Loucy (cell line): ENCODE measurements at regions not wholly inside any gene's neighbourhood (a gene's known extent, or its start where the extent isn't known, plus 50 kb on each side); places are given as distances from the start of the nearest gene placed in this dataset.

Source experiments
- H2AFZ ChIP-seq: fragments of 200-600 bp; sonication (generic); 2 replicates; pipeline ENCODE4 v1.6.0; 2016; ENCODE audit warnings: antibody characterized with exemption, mild to moderate bottlenecking, low read length, moderate library complexity
- H3F3A ChIP-seq: fragments of 200-600 bp; 2 replicates; pipeline ENCODE4 v1.6.0; 2016; ENCODE audit warnings: antibody characterized with exemption, low read depth, mild to moderate bottlenecking
- H3K27me3 ChIP-seq: fragments of 200-600 bp; sonication (generic); 2 replicates; pipeline ENCODE4 v1.6.1; 2014; ENCODE audit warnings: low read length, mild to moderate bottlenecking; ENCODE audit not compliant: insufficient read depth, poor library complexity, severe bottlenecking
- H3K36me3 ChIP-seq: fragments of 200-600 bp; sonication (generic); 2 replicates; pipeline ENCODE4 v1.6.1; 2016; ENCODE audit warnings: low read length; ENCODE audit not compliant: insufficient read depth
- H3K4me1 ChIP-seq: fragments of 200-600 bp; sonication (generic); 2 replicates; pipeline ENCODE4 v1.5.1; 2014; ENCODE audit warnings: low read length, mild to moderate bottlenecking; ENCODE audit not compliant: insufficient read depth, poor library complexity, severe bottlenecking
- H3K4me2 ChIP-seq: fragments of 200-600 bp; sonication (generic); 2 replicates; pipeline ENCODE4 v1.6.0; 2014; ENCODE audit warnings: antibody characterized with exemption, low read length, low read depth, mild to moderate bottlenecking; ENCODE audit not compliant: poor library complexity, severe bottlenecking
- H3K4me3 ChIP-seq: fragments of 200-600 bp; sonication (generic); 2 replicates; pipeline ENCODE4 v1.5.1; 2014; ENCODE audit warnings: low read length, mild to moderate bottlenecking, mixed read lengths; ENCODE audit not compliant: poor library complexity, severe bottlenecking
- H3K79me2 ChIP-seq: fragments of 200-600 bp; sonication (generic); 2 replicates; pipeline ENCODE4 v1.6.1; 2014; ENCODE audit warnings: low read length; ENCODE audit not compliant: insufficient read depth
- H3K9ac ChIP-seq: fragments of 200-600 bp; sonication (generic); 2 replicates; pipeline ENCODE4 v1.6.0; 2014; ENCODE audit warnings: mild to moderate bottlenecking, low read depth, low read length, moderate library complexity; ENCODE audit not compliant: poor library complexity, severe bottlenecking
- H3K9me2 ChIP-seq: fragments of 200-600 bp; sonication (generic); replicated peaks from 2 replicates; pipeline ENCODE4 v1.6.1; 2016; ENCODE audit warnings: low read depth, low read length, mixed read lengths
- H3K9me3 ChIP-seq: fragments of 200-600 bp; sonication (generic); 2 replicates; pipeline ENCODE4 v1.6.1; 2014; ENCODE audit warnings: mild to moderate bottlenecking, antibody characterized with exemption, low read length, low read depth; ENCODE audit not compliant: insufficient read depth
- H4K20me1 ChIP-seq: fragments of 200-600 bp; sonication (generic); 2 replicates; pipeline ENCODE4 v1.6.0; 2014; ENCODE audit warnings: antibody characterized with exemption, low read length, mild to moderate bottlenecking; ENCODE audit not compliant: insufficient read depth, poor library complexity, severe bottlenecking
- EZH2phosphoT487 ChIP-seq: fragments of 200-600 bp; IDR thresholded peaks from 2 replicates; pipeline ENCODE4 v1.6.1; 2018; ENCODE audit warnings: antibody characterized with exemption, mild to moderate bottlenecking, moderate library complexity, borderline replicate concordance
- TF ChIP-seq, protein P1 (sequence below): fragments of 200-600 bp; sonication (generic); conservative IDR thresholded peaks from 2 replicates; pipeline ENCODE4 v1.5.1; 2014; ENCODE audit warnings: mild to moderate bottlenecking, antibody characterized with exemption, low read length

DNA sequence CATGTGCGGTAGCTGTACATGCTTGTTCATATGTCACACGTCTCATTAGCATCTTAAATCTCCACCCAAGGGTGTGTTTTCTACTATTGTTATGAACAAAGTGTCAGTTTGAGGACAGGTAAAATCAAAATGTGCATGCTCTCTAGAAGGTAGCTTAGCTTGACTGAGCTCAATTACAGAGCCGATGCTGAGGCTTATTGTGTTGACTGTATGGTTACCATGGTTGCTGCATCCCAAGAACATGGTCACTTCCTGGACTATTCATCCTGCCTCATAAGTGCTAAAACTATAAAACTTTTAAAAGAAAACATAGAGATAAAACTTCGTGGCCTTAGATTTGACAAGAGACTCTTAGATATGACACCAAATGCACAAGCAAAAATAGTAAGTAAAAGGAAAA is 426.1 kb upstream of the CTNND2 start:
- no peaks in the 10 kb centered on the region for H4K20me1 ChIP-seq
- no peaks in the 10 kb centered on the region for H3K27me3 ChIP-seq
- H3K4me1 ChIP-seq, result no peaks in the 10 kb centered on the region
- H3K4me3 ChIP-seq, result no peak overlapping the region
- TF ChIP-seq, protein P1, sequence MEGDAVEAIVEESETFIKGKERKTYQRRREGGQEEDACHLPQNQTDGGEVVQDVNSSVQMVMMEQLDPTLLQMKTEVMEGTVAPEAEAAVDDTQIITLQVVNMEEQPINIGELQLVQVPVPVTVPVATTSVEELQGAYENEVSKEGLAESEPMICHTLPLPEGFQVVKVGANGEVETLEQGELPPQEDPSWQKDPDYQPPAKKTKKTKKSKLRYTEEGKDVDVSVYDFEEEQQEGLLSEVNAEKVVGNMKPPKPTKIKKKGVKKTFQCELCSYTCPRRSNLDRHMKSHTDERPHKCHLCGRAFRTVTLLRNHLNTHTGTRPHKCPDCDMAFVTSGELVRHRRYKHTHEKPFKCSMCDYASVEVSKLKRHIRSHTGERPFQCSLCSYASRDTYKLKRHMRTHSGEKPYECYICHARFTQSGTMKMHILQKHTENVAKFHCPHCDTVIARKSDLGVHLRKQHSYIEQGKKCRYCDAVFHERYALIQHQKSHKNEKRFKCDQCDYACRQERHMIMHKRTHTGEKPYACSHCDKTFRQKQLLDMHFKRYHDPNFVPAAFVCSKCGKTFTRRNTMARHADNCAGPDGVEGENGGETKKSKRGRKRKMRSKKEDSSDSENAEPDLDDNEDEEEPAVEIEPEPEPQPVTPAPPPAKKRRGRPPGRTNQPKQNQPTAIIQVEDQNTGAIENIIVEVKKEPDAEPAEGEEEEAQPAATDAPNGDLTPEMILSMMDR, result no peak
- no peak for TF ChIP-seq EZH2phosphoT487
- no peaks in the 10 kb centered on the region for H3K9me3 ChIP-seq
- no peaks in the 10 kb centered on the region for H3K79me2 ChIP-seq
- no peaks in the 10 kb centered on the region for H3K9me2 ChIP-seq
- no peaks in the 10 kb centered on the region for H3K36me3 ChIP-seq
- no peak overlapping the region for H2AFZ ChIP-seq
- no peaks in the 10 kb centered on the region for H3F3A ChIP-seq
- H3K9ac ChIP-seq, result no peak overlapping the region
- H3K4me2 ChIP-seq, result no peak overlapping the region

GRCh38 chr5:12323637-12324229 is 419.5 kb upstream of the CTNND2 start:
- H3K27me3 ChIP-seq, result no peaks in the 10 kb centered on the region
- H4K20me1 ChIP-seq, result no peaks in the 10 kb centered on the region
- H3K4me2 ChIP-seq, result no peak overlapping the region
- TF ChIP-seq, protein P1, result no peak
- no peak for TF ChIP-seq EZH2phosphoT487
- H3K79me2 ChIP-seq, result no peaks in the 10 kb centered on the region
- no peak overlapping the region for H3K4me3 ChIP-seq
- H3K9me2 ChIP-seq, result no peaks in the 10 kb centered on the region
- H3K9ac ChIP-seq, result no peak overlapping the region
- no peak overlapping the region for H2AFZ ChIP-seq
- no peaks in the 10 kb centered on the region for H3K36me3 ChIP-seq
- no peaks in the 10 kb centered on the region for H3K9me3 ChIP-seq
- H3K4me1 ChIP-seq, result no peaks in the 10 kb centered on the region
- no peaks in the 10 kb centered on the region for H3F3A ChIP-seq

DNA sequence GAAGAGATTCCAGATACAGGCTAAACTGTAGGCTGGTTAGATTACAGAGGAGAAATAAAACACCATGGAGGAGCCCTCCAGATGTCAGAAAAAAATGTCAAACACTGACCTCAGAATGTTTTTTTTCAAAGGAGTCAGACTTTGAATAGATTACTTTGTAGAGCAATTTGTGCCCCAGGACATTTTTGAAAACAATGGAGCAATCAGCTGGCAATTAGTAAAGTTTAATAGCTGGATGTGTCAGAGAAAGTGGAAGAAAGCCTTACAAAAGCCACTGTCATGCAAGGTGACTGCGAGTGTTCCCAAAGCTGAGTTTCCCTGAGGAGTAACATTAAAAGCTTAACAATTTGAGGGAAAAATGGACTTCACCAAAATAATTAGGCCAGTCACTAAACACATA is 417.8 kb upstream of the CTNND2 start:
- TF ChIP-seq EZH2phosphoT487, result no peak
- TF ChIP-seq, protein P1, result no peak
- H3F3A ChIP-seq, result no peaks in the 10 kb centered on the region
- H3K36me3 ChIP-seq, result no peaks in the 10 kb centered on the region
- no peak overlapping the region for H2AFZ ChIP-seq
- H4K20me1 ChIP-seq, result no peaks in the 10 kb centered on the region
- no peak overlapping the region for H3K4me3 ChIP-seq
- H3K27me3 ChIP-seq, result no peaks in the 10 kb centered on the region
- H3K79me2 ChIP-seq, result no peaks in the 10 kb centered on the region
- H3K4me1 ChIP-seq, result no peaks in the 10 kb centered on the region
- no peaks in the 10 kb centered on the region for H3K9me3 ChIP-seq
- H3K4me2 ChIP-seq, result no peak overlapping the region
- no peaks in the 10 kb centered on the region for H3K9me2 ChIP-seq
- H3K9ac ChIP-seq, result no peak overlapping the region
